Vagina (tissue), 2 donors: ENCODE measurements at regions not wholly inside any gene's neighbourhood (a gene's known extent, or its start where the extent isn't known, plus 50 kb on each side); places are given as distances from the start of the nearest gene placed in this dataset.

Source experiments
- POLR2A ChIP-seq, 2 donors: fragments of 450-650 bp; IDR thresholded peaks; one replicate each; pipeline ENCODE4 v1.6.1; 2017; ENCODE audit warnings: antibody characterized with exemption in 2 of 2, mild to moderate bottlenecking in 2 of 2, moderate library complexity in 2 of 2
- TF ChIP-seq, protein P1 (sequence below), 3 experiments: fragments of 450-650 bp in 2 of 3; fragments of 200-600 bp in 1 of 3; sonication (generic) in 1 of 3; IDR thresholded peaks; one replicate each; pipeline ENCODE4 v1.5.1; 2017 to 2019; ENCODE audit warnings: antibody characterized with exemption in 3 of 3, mild to moderate bottlenecking in 2 of 3, moderate library complexity in 2 of 3

GRCh38 chr9:118215549-118215948 is 511.3 kb downstream of the TLR4 start:
- TF ChIP-seq, protein P1, sequence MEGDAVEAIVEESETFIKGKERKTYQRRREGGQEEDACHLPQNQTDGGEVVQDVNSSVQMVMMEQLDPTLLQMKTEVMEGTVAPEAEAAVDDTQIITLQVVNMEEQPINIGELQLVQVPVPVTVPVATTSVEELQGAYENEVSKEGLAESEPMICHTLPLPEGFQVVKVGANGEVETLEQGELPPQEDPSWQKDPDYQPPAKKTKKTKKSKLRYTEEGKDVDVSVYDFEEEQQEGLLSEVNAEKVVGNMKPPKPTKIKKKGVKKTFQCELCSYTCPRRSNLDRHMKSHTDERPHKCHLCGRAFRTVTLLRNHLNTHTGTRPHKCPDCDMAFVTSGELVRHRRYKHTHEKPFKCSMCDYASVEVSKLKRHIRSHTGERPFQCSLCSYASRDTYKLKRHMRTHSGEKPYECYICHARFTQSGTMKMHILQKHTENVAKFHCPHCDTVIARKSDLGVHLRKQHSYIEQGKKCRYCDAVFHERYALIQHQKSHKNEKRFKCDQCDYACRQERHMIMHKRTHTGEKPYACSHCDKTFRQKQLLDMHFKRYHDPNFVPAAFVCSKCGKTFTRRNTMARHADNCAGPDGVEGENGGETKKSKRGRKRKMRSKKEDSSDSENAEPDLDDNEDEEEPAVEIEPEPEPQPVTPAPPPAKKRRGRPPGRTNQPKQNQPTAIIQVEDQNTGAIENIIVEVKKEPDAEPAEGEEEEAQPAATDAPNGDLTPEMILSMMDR (IDR thresholded peaks at IDR 0.05), result no peak
- TF ChIP-seq POLR2A (IDR thresholded peaks at IDR 0.05), result no peak
